ENCODE measurements at regions not wholly inside any gene's neighbourhood (a gene's known extent, or its start where the extent isn't known, plus 50 kb on each side); places are given as distances from the start of the nearest gene placed in this dataset.

DNA sequence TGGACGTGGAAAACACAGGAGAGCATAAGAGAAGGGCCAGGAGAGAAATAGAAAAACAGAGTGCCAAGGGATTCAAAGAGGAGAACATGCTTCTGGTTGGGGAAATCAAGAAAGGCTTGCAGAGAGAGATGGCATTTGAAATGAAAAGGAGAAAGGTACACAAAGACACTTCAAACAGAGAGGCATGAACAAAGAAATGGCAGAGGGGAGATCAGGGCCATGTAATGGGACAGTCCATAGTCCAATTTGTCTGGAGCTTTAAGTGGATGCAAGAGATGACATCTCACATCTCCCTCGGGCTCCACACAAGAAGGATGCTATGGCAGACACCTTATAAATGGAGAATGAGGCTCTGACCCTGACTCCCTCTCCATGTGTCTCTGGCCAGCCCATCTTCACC, 331.1 kb downstream of the MLLT3 start:
- DNase-seq, result no peak

GRCh38 chr9:20290257-20290656, 332.0 kb downstream of the MLLT3 start:
- no peak for DNase-seq

DNA sequence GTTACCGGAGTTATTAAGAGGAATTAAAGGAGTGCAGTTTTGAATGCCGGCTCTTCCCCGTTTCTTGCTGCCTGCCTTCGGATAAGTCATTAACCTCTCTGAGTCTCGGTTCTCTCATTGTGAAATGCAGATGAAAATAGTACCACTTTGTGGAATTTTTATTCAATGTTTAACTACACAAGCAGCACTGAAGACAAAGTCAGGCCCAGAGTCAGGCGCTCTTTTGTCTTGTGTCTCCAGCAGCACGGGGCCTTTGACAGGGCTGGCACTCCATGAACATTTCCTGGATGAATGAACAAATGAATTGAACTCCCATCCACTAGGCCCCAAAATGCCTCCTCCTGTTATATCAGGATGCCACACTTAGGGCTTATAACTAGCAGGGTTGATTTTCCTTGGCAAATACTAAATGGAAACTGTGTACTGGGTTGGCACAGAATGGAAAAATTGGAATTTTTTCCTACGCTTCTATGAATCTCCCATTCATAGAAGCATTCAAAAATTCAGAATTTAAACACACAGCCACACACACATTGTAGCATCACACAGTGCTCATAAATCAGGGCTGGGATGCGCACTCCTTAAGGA, 332.8 kb downstream of the MLLT3 start:
- DNase-seq, result no peak

DNA sequence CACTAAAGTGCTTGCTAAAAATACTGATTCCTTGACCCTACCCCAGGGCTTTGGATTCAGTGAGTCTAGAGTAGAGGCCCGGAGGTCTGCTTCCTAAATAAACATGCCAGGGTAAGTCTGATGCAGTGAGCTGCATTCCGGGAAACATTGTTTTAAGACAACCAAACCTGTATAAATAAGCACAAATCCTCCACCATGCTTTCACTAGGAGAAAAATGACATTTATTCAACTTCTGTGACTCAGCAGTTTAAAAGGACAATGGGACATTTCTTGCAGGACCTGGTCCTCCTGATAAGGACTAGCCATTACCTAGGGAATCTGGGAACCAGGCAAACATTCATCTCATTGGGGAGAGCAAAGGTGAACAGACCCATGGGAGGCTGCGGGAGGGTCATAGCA, 335.3 kb downstream of the MLLT3 start:
- no peak for DNase-seq

- DNase-seq, result no peak
These were observed 336.1 kb downstream of the MLLT3 start for GRCh38 chr9:20286154-20286700.

- no peak for DNase-seq
These were observed 337.6 kb downstream of the MLLT3 start for GRCh38 chr9:20284601-20285289.

- DNase-seq, result no peak
These were observed 342.0 kb downstream of the MLLT3 start for GRCh38 chr9:20280330-20280729.

GRCh38 chr9:20276762-20277161, 345.5 kb downstream of the MLLT3 start:
- no peak for DNase-seq

DNA sequence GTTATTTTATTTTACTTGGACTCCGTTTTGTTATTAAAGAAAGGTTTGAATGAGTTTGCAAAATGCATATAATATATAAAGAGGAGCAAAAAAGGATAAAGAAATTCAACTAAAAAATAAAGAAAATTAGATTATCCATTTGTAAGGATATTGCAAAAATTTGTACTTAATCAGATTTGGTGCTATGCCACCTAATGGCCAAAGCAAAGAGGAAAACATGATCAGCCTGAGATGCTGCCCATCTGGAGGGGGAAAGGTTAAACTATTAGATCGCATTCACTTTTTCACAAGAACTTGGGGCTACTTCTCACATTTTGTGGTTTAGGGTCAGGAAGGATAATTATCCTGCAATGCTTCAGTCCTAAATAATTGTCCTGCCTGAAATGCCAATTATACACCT, 350.6 kb downstream of the MLLT3 start:
- no peak for DNase-seq

GRCh38 chr9:20271096-20271495, 351.2 kb downstream of the MLLT3 start:
- DNase-seq, result peak; percentile 42

- no peak for DNase-seq
These were observed 352.1 kb downstream of the MLLT3 start for GRCh38 chr9:20270161-20270560.

GRCh38 chr9:20269620-20270019, 352.7 kb downstream of the MLLT3 start:
- DNase-seq, result no peak

DNA sequence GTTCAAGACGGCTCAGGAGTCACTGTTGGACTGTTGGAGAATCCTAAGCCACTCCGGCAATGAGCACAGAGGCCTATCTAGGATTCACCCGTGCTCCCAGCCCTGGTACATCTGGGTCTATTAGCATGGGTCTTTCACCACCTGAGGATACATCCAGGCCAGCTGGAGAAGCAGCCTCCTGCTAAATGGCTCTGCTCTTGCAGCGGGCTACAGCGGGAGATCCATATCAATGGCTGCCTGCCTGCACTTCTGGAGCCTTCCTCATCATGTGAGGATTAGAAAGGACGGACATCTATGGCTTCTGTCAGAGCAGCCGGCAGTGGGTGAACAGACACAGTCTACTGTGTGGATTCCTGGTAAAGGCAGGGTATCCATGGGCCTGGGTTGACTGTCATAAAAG, 357.4 kb downstream of the MLLT3 start:
- no peak for DNase-seq

- DNase-seq, result no peak
These were observed 359.7 kb downstream of the MLLT3 start for GRCh38 chr9:20262611-20263010.

DNA sequence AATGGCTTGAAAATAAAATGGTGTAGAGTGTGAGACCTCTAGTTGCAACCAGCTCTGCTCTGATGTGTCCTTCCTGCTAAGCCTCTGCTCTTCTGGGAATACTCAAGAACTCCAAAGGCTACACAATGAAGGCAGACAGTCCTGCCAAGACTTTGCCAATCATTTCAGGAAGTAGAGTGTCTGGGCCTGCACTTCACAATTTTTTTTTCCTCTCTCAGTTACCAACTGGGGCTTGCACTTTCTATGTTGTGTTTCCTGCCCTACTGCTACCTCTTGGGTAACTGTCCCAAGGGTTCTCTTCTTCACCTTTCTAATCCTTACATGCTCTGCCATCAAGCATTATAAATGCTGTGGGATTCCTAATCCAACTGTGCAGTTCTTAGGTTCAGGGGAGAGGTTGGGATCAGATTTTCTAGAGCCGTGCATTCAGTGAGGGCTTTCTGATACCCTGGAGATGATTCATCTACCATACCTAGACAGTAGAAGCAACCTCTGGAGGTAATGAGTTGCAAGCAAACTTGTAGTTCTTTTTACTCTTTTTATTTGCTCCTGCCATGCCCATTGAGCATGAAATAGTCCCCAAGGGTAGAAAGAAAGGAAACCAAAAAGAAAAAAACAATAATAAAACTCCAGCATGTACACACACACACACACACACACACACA, 365.9 kb downstream of the MLLT3 start:
- no peak for DNase-seq

GRCh38 chr9:20255052-20255451, 367.2 kb downstream of the MLLT3 start:
- no peak for DNase-seq

DNA sequence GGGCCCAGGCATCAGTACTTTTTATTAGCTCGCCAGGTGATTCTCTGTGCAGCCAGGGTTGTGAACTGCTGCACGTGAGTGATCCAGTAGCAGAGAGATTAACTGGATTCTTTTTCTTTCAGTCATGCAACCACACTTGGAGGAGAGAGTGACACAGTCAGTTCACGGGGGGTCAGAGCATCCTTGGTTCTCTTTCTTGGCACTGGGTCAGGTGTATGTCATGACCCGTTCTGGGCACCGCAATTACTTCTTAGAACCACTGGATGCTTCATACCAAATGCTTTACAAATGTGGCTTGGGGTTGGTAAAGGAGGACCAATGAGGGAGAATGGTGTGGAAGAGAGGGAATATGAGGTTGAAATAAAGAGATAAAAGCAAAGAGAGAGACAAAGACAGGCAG, 368.7 kb downstream of the MLLT3 start:
- peak; percentile 22 for DNase-seq

DNA sequence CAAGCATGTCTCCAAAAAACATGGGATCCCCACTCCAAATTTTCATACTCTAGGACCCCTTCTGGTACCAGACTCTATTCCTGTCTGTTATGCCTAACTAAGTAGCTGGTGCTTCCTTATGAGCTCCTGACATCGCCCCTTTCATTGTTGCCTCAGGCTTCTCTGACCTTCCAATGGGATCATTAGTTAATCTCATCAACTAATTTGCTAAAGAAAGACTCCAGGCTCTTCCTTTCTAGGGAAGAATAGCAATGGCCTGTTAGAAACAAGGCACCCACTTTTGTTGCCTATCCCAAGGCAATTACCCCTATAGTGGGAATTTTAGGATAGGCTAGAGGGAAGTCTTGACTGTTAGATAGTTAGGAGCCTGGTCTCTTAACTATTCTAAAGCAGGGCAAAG, 369.5 kb downstream of the MLLT3 start:
- DNase-seq, result no peak

- no peak for DNase-seq
These were observed 371.5 kb downstream of the MLLT3 start for GRCh38 chr9:20250791-20251190.

DNA sequence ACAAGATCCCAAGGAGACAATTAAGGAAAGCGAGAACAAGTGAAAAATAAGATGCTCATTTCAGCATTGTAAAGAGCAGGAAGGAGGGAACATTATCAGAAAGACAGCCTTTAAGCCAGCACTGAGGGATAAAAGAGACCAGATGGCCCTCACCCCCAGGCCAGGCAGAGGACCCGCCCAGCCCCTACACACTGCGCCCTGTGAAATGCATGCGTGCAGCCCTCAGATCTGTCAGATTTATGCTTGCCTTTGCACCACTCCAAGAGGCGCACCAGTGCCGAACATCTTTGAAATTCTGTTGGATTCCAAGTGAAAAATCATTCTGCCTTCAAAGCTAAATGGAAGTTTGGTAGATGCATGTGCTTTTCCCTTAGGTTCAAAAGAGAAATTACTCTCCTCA, 378.0 kb downstream of the MLLT3 start:
- DNase-seq, result no peak

GRCh38 chr9:20243841-20244240, 378.5 kb downstream of the MLLT3 start:
- DNase-seq, result no peak

DNA sequence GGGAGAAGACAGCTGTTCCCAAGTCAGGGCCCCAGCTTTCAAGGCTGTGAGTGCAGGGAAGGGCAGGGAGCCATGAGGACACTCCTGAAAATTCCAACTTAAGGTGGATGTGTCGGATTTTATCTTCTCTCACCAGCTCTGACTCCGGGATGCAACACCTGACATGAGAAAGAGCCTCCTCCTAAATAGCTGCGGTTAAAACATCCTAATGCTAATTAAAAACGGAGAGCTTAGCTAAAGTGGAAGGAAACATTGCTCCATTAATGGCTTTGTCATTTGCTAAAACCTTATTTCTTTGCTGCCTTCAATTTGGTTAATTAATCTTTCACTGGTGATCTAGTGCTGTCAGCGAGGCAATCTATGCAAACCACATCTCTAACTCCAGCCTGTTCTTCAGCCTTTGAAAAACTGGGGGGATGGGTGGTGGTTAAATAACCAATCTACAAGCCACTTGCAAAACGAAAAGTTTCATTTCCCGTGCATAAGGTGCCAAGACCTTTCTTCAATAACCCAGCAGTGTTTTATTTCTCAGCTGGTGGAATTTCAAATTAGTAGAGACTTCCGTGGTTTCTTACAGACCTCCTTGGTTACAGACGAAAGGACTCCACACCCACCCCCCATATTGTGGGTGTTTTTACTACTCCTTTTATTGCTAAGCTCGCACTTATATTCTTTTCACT, 379.6 kb downstream of the MLLT3 start:
- DNase-seq, result no peak

GRCh38 chr9:20240498-20240897, 381.8 kb downstream of the MLLT3 start:
- DNase-seq, result no peak

All from fibroblast of skin of scalp (primary cell).